Keratinocyte (primary cell): ENCODE measurements at regions not wholly inside any gene's neighbourhood (a gene's known extent, or its start where the extent isn't known, plus 50 kb on each side); places are given as distances from the start of the nearest gene placed in this dataset.
"Not testable (repeated sequence)": the region's sequence is repeated elsewhere in the genome, so short reads cannot be mapped to it uniquely, and the experiment has no call there.

Experiments used
- EZH2 ChIP-seq: IDR thresholded peaks from one replicate; pipeline ENCODE4 v1.6.1; 2012; ENCODE audit warnings: inconsistent platforms, mild to moderate bottlenecking, low read length, moderate library complexity
- TF ChIP-seq, protein P1 (sequence below), 3 experiments: IDR thresholded peaks in 1 of 3; conservative IDR thresholded peaks in 1 of 3; optimal IDR thresholded peaks in 1 of 3; 2 replicates in 2 of 3; 3 replicates in 1 of 3; pipeline versions ENCODE3 to v1.5.1; 2011; ENCODE audit warnings: low read length in 3 of 3, mild to moderate bottlenecking in 3 of 3, moderate library complexity in 2 of 3, control low read depth in 1 of 3, inconsistent platforms in 1 of 3; ENCODE audit not compliant: insufficient read depth in 2 of 3; ENCODE audit errors: extremely low read depth in 1 of 3

DNA sequence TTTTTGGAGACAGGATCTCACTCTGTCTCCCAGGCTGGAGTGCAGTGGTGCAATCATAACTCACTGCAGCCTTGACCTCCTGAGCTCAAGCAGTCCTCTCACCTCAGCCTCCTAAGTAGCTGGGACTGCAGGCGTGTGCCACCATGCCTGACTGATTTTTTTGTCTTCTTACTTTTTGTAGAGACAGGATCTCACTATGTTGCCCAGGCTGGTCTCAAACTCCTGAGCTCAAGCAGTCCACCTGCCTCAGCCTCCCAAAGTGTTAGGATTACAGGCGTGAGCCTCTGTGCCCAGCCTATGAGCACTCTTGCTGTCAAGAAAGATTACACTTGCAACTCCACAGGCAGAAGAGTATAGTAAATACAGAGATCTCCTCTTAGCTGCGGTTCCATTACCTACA is 151.5 kb upstream of the SLC35G4 start:
- TF ChIP-seq, protein P1, sequence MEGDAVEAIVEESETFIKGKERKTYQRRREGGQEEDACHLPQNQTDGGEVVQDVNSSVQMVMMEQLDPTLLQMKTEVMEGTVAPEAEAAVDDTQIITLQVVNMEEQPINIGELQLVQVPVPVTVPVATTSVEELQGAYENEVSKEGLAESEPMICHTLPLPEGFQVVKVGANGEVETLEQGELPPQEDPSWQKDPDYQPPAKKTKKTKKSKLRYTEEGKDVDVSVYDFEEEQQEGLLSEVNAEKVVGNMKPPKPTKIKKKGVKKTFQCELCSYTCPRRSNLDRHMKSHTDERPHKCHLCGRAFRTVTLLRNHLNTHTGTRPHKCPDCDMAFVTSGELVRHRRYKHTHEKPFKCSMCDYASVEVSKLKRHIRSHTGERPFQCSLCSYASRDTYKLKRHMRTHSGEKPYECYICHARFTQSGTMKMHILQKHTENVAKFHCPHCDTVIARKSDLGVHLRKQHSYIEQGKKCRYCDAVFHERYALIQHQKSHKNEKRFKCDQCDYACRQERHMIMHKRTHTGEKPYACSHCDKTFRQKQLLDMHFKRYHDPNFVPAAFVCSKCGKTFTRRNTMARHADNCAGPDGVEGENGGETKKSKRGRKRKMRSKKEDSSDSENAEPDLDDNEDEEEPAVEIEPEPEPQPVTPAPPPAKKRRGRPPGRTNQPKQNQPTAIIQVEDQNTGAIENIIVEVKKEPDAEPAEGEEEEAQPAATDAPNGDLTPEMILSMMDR (optimal IDR thresholded peaks at IDR 0.05 in 1 of 3, IDR thresholded peaks at IDR 0.05 in 1 of 3, conservative IDR thresholded peaks at IDR 0.05 in 1 of 3; ENCODE audit: extremely low read depth in 1 of 3, insufficient read depth in 2 of 3, low read length in 3 of 3) = not testable (repeated sequence)
- TF ChIP-seq EZH2 = not testable (repeated sequence)
